A673 (cell line): ENCODE measurements at regions not wholly inside any gene's neighbourhood (a gene's known extent, or its start where the extent isn't known, plus 50 kb on each side); places are given as distances from the start of the nearest gene placed in this dataset.

Experiments used
- CTCF ChIP-seq: fragments of 300-800, 200-600 bp; sonication (generic); conservative IDR thresholded peaks from 2 replicates; pipeline ENCODE4 v1.5.1; 2017; ENCODE audit warnings: low read depth, mild to moderate bottlenecking, antibody characterized with exemption, low read length, moderate library complexity, mixed read lengths
- EZH2 ChIP-seq: fragments of 200-600 bp; sonication (generic); IDR thresholded peaks from 2 replicates; pipeline ENCODE4 v1.6.1; 2017; ENCODE audit warnings: borderline replicate concordance, low read depth, mild to moderate bottlenecking, mixed read lengths, antibody characterized with exemption, low read length; ENCODE audit not compliant: poor library complexity, severe bottlenecking

- TF ChIP-seq EZH2 (no peak), CTCF (no peak)
Observed at GRCh38 chr21:25398630-25399029, 208.7 kb downstream of the MRPL39 start.
